H1 (cell line): ENCODE measurements at regions not wholly inside any gene's neighbourhood (a gene's known extent, or its start where the extent isn't known, plus 50 kb on each side); places are given as distances from the start of the nearest gene placed in this dataset.

Experiments used
- KDM4A ChIP-seq: IDR thresholded peaks from one replicate; pipeline ENCODE4 v1.7.1; 2012; ENCODE audit warnings: low read depth, mild to moderate bottlenecking, moderate library complexity, low read length, inconsistent platforms; ENCODE audit not compliant: severe bottlenecking
- SP1 ChIP-seq: IDR thresholded peaks from 2 replicates; pipeline ENCODE4 v1.6.1; 2011; ENCODE audit warnings: low read depth, low read length
- SRF ChIP-seq: IDR thresholded peaks from 2 replicates; pipeline ENCODE4 v1.6.1; 2011; ENCODE audit warnings: mild to moderate bottlenecking, low read depth, low read length, moderate library complexity

- no peak for TF ChIP-seq SP1
- TF ChIP-seq SRF, result no peak
- no peak for TF ChIP-seq KDM4A
Observed at GRCh38 chr3:167941234-167941995, 154.3 kb downstream of the GOLIM4 start (continued).
